GM18870 (cell line): ENCODE measurements at regions not wholly inside any gene's neighbourhood (a gene's known extent, or its start where the extent isn't known, plus 50 kb on each side); places are given as distances from the start of the nearest gene placed in this dataset.

Source experiments
- ATAC-seq: cut with Tn5 transposase; IDR thresholded peaks from one replicate; pipeline ENCODE4 v1.9.1; 2021; ENCODE audit warnings: moderate library complexity; ENCODE audit not compliant: unreplicated experiment

GRCh38 chr20:41888434-41888833 lies 270.3 kb upstream of the CHD6 start:
- no peak for ATAC-seq

GRCh38 chr20:41887500-41887899 lies 269.3 kb upstream of the CHD6 start:
- ATAC-seq, result no peak

- ATAC-seq, result no peak
Measured at GRCh38 chr20:41881466-41882046, 263.4 kb upstream of the CHD6 start.

- no peak for ATAC-seq
Measured at GRCh38 chr20:41879123-41879522, 260.9 kb upstream of the CHD6 start.

- ATAC-seq, result no peak
Measured at GRCh38 chr20:41877911-41878310, 259.7 kb upstream of the CHD6 start.

- ATAC-seq, result no peak
Measured at GRCh38 chr20:41874658-41875057, 256.5 kb upstream of the CHD6 start.

GRCh38 chr20:41872930-41873329 lies 254.8 kb upstream of the CHD6 start:
- ATAC-seq, result no peak

GRCh38 chr20:41870869-41871462 lies 252.8 kb upstream of the CHD6 start:
- ATAC-seq, result no peak

GRCh38 chr20:41869261-41869660 lies 251.1 kb upstream of the CHD6 start:
- no peak for ATAC-seq

- ATAC-seq, result no peak
Measured at GRCh38 chr20:41865938-41866337, 247.8 kb upstream of the CHD6 start.

GRCh38 chr20:41862476-41862875 lies 244.3 kb upstream of the CHD6 start:
- ATAC-seq, result no peak

GRCh38 chr20:41861772-41862422 lies 243.7 kb upstream of the CHD6 start:
- ATAC-seq, result no peak

GRCh38 chr20:41854765-41855164 lies 236.6 kb upstream of the CHD6 start:
- ATAC-seq, result no peak

GRCh38 chr20:41853806-41854205 lies 235.6 kb upstream of the CHD6 start:
- ATAC-seq, result no peak

GRCh38 chr20:41848180-41848579 lies 230.0 kb upstream of the CHD6 start:
- no peak for ATAC-seq

- ATAC-seq, result no peak
Measured at GRCh38 chr20:41837669-41838224, 219.6 kb upstream of the CHD6 start.

GRCh38 chr20:41833739-41834138 lies 215.6 kb upstream of the CHD6 start:
- no peak for ATAC-seq

- ATAC-seq, result no peak
Measured at GRCh38 chr20:41830702-41831101, 212.5 kb upstream of the CHD6 start.

- no peak for ATAC-seq
Measured at GRCh38 chr20:41819436-41819835, 201.3 kb upstream of the CHD6 start.

GRCh38 chr20:41818991-41819390 lies 200.8 kb upstream of the CHD6 start:
- ATAC-seq, result no peak

- no peak for ATAC-seq
Measured at GRCh38 chr20:41818369-41818768, 200.2 kb upstream of the CHD6 start.

GRCh38 chr20:41811456-41811855 lies 193.3 kb upstream of the CHD6 start:
- ATAC-seq, result no peak
